NCI-H510A treated with DMSO at 0.1 percent for 48 hours (cell line): ENCODE measurements at regions not wholly inside any gene's neighbourhood (a gene's known extent, or its start where the extent isn't known, plus 50 kb on each side); places are given as distances from the start of the nearest gene placed in this dataset.

Experiments used
- DNase-seq: peaks from one replicate; lab custom pipeline; 2025; lab: John Stamatoyannopoulos, UW

DNA sequence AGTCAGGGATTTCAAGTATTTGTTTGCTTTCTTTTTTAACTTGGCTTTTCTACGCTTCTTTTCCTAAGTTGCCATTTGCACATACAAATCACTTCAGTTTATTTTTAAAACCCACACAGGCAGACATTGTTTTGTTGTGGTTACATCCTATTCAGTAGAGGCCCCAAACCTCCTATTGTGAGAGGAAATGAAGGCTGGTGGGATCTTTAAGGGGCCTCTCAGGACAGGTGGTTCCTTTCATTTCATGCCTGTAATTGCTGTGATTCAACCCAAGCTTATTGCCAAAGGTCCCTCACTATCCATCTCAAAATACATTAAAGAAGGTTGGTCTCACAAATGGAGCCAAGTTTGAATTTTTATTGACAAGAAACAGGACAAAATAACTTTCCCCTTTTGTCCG, 257.1 kb downstream of the ADAMTS20 start:
- no peak for DNase-seq

DNA sequence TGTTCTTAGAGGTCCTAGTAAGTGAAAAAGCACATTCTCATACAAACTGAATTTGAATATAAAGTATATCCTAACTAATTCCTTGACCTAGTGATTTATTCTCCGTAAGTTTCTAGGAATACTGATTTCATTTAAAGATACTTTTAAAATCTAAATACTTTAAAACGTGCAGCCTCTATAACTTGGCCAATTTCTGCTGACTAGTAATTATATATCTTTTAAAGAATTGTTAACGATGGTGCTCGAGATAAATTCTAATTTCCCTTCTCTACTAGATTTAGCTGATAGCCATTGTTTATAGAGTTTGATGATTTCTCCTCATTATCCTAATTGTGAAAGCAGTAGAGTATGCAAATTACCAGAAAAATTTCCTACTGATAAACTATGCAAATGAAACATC, 257.9 kb downstream of the ADAMTS20 start:
- no peak for DNase-seq

DNA sequence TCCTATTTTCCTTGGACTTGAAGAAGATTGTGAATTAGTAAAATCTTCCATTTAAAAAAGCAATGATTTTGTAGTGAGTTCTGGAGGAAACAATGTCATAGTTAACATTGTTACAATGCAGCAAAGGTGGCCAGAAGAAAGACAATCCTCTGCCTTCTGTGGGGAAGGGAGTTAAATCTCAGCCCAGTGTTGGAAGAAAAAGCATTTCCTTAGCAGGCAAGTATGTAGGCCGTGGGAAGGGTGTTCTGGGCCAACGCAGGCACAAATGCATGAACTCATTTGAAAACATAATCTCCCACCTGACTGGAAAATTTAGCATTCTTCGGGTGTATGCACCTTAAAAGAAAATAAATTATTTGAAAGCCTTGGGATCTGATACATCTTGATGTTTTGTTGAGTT, 258.6 kb downstream of the ADAMTS20 start:
- no peak for DNase-seq

DNA sequence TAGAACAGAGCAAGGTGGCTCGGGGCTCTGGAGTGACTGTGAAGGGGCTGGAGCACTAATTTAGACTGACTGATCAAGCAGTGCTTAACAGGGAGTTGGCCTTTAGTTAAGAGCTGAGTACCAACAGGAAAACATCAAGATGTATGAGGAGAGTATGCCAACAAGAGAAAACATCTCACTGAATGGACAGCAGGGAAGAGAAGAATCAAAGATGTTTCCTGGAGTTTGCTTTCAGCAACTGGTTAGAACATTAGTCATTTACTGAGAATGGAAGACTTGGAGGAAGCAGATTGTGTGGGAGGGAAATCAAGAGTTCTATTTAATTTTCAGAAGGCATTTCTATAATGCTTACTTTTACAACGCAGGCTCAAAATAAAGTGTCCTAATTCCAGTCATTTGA, 259.3 kb downstream of the ADAMTS20 start:
- DNase-seq, result no peak

DNA sequence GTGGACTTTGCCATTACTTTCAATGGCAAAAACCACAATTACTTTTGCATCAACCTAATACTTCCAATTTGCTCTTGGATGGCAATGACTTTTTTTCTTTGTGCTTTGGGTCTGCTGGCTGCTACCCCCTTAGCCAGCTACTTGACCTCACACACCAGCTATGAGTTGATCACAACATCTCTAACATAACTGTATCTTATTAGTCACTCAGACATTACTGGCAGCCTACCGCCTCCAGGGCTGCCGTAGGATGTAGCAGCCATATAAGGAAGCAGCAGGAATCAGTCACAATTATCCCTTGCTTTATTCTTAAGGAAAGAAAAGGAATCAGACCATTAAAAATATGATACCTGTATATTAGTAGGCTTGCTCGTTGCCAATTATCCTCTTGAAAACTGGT, 260.5 kb downstream of the ADAMTS20 start:
- DNase-seq, result no peak

DNA sequence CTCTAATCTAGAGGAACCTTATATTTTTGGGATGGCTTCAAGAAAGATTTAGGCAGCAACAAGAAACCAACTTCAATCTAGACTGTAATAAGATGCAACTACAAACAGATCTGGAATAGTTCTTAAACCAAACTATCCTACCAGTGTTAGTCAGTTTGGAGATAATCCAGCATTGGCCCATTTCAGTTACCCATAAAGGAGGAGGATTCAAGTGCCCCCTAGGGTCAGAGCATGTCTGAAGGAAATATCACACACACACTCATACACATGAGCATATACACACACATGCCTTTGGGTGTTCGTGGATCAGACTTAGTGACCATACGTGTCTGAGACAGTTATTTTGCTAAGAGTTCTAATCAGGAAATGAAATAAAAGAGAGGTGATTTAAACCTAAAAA, 261.2 kb downstream of the ADAMTS20 start:
- DNase-seq, result no peak

DNA sequence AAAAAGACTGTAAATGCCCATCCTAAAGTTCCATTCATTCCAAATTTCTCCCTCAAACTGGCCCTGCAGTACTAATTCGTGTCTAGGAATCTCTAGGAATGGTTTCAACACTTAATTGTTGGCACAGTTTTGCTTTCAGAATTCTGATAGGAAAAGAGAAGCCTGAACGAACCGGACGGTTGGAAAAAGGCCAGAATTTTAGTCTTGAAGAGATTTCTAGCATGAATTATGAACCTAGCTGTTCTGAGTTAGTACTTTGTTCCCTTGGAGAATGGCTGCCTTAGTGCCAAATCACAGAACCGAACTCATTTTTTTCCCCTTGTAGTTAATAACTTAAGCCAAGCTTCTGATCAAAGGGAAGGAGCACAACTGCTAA, 262.6 kb downstream of the ADAMTS20 start:
- no peak for DNase-seq

DNA sequence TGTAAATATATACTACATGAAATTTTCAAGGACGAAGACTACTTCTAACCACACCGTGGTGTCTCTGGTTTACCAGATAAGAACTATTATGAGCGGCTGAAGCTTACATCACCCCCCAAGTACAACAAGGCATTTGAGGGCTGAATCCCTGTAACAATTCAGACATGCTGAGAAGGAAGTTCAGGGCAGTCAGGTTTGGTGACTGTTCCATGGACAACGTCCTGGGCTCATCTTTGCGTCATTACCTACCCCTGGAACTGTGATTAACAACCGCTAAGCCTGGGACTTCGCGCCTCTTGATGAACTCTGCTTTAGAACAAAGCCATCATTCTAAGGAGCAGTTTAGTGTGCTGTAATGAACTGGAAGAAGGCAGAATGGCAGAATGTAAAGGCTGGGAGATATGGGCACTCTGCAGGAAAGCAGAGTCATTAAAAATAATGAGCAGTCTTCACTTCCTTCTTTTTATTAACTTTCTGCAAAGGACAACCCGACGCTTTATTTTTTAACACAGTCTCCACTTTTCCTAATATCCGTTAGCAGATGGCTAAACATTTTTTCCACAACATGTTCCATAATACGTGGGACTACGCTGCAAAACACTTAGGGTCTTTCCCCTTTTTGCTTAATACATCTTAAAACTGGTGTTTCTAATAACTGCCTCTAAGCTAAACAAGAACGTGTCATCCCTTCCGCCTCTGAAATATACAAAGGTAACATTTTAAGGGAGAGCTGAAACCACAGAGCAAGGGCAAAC, 263.2 kb downstream of the ADAMTS20 start:
- no peak for DNase-seq

DNA sequence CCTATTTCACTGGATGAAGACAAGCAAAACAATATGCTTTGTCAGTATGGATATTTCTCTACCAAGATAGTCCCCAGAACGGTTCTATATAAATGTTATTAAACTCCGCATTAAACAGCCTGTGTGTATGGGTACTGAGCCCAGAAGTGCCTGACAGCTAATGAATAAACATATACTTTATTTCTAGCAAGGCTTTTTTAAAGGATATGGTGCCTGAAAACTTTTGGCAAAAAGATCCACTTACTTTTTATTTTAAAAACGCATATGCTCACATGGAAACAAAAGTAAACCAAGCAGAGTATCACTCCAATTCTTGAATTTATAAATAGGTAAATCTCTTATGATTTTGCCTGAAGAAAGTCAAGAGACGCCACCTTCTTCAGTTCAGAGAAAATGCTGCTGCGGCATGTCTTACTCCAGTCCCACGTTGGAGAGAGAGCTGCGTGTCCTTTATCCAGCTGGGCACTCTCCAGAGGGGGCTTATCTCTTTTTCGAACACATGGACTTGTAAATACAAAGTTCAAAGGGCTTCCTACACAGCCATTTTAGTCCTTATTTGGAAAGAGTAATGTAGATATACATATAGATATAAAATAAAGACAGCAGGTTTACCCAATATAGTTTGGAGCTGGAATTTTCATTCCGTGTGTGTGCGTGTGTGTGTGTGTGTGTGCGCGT, 264.2 kb downstream of the ADAMTS20 start:
- DNase-seq, result no peak

DNA sequence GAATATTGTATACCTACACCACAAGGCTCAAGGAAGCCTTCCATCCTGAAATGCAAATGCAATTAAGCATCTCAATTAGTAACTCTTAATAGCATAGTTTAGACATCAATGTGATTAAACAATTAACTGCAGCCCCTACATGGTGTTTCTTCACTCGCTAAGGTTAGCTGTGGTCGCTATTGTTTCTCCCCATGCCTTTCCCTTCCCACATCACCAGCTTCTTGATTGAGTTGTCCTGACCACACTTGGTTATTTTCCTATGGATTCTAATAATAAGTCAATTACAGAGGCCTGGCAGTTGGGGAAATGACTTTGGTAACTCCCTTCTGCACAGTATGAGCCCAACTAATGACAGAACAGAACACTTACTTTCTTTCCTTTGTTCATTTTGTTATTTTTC, 265.0 kb downstream of the ADAMTS20 start:
- no peak for DNase-seq

DNA sequence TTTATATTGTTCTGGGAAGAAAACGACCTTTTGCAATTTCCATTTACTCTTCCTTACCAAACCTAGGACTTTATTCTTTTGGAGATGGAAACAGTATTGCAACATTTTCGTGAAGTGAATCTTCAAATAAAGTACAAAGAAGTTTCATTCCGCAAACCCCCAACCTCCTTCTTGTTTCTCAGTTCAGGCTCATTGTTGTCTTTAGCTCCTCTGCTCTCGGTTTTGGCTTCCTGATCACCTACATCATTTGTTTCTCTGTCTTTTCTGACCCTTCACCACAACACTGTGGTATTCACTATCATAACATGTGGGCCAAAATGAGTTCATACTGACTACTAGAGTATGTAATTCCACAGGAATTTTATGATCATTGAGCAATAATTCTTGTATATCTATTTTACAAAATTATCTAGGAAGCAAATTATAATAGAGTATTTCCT, 266.8 kb downstream of the ADAMTS20 start:
- DNase-seq, result no peak

DNA sequence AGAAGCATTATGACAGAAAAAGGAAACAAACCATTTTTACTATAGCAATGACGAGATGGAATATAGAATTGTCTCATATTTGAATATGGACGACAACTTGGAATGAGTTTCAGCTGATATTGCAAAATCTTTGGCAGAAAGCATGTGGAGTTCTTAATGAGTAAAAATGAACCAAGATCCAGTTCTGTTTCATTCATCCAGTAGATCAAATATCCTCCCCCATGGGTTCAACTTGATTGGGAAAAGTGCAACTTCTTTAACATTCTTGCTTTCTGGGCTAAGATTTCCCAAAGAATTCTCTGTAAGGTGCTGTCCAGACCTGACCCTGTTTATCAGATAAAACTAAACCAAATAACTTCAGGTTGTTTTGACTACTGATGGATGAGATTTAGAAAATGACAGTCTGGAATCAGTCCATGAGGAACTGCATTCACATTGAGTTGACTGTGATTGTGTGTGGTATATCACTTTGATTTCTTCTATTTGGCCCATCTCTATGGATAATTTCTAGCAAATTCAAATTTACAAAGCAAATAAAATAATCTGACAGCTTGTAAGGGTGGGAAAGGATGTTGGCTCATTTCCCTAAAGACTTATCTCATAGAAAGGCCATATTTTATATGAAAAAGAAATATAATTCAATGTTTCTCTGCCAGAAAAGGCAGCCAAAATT, 267.4 kb downstream of the ADAMTS20 start:
- no peak for DNase-seq

DNA sequence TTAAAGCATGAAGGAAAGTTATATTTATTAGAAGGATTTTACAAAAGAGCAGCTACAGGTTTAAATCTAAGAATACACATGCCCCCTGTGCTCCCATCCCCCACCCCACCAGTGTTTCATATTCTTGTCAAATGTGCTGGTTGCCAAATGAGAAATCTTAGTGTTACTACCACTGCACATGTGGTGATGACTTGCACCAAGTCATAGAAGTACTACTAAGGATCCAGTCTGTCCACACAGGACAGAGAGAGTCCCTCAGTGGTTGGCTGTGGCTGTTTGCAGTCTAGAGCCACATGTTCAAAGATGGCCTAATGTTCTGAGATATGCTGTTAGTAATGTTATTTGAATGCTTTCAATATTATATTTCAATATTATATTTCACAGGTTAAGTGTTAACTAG, 268.8 kb downstream of the ADAMTS20 start:
- no peak for DNase-seq

DNA sequence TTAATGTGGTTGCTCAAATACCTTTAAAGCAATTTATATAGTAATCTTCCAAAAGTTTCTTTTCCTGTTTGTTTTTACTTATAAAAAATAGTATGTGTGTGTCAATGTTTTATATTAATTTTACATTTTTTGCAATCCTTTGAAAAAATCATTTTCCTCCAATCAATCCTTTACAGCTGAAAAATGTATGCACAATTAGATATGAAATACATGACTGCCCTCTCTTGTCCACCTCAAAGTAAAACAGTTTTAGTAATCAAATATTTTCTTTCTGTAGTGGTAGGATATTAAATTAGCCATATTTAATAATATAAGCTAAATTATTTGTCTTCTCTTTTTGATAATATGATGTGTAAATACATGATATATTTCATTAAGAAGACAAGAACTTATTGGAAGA, 269.9 kb downstream of the ADAMTS20 start:
- no peak for DNase-seq

DNA sequence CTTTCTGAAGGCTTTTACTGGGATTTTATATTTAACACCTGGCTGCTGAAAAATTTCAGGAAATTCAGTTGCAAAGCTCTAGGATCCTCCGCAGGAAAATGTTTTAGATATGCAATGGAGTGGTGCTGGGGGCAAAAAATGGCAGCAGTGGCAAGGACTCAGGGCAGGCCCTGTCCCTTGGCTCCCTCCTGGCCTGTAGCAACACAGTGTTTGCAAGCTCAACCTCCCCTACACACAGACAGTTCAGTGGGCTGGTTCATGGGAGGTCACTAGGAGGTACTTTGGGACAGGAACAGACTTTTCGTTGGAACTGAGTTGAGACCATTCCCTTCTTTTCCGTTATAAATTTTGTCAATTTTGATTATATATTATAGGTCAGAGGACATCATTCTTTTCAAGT, 270.4 kb downstream of the ADAMTS20 start:
- DNase-seq, result no peak

DNA sequence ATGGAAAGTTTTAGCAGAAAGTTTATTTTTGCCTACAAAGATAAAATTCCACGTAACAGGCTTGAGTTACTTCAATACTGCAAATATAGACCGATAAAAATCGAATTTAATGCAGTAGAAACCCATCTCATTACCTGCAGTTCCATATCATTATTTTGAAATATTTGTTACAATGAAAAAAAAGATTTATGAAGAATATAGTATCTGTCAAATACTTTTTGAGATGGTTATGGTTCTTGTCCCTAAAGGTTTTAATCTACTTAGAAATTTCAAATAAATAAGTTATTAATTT, 273.5 kb downstream of the ADAMTS20 start:
- no peak for DNase-seq

DNA sequence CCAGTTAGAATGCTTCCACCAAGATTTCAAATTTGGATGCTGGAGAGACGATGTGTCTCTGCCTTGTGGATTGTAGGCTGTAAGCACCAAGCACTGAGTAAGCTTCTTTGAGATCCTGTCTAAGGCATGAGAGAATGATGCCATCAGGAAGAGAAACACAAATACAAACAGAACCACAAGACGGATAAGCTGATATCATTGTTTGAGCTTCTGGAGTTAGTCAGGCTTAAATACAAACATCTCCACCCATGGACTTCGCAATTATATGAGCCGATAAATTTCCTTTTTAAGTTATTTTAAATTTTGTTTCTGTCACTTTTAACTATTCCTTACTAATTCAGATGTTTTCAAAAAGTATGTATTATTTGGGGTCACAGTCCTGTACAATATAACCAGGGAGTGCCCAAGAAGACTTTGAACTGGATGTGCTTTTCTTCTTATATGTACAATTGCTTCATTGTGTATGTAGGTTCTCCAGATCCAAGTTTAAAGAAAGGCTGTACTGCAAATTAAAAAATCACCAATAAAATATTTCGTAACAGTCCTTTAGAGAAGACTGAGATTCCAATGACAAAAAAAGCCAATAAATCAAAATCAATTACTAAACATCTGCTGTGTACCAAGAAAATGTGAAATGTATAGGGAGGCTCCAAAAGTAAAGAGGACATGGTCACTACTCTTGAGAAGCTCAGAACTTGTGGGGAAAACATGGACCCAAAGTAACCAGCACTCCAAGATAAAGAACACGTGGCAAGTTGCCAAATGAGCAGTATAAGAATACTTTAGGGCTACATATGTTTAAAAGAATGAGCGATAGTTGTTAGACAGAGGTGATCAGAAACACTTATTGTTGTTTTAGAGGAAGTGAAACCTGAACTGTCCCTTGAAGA, 274.1 kb downstream of the ADAMTS20 start:
- no peak for DNase-seq

DNA sequence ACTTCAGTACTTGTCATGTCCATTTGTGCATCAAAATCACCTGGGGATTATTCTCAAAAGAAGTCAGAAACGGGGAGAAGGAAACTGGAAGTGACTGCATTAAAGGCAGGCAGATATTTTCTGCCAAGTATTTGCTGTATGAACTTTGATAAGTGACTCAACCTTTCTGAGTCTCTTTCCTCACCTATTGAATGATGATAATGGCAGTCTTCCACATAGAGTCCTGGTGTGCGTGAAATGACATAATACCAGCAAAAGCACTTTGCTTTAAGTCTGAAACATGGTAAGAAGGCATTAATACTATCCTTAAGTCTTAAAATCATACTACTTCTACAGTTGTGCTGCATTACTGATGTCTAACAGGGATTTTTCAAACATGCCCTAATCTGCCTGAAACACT, 278.5 kb downstream of the ADAMTS20 start:
- DNase-seq, result no peak

DNA sequence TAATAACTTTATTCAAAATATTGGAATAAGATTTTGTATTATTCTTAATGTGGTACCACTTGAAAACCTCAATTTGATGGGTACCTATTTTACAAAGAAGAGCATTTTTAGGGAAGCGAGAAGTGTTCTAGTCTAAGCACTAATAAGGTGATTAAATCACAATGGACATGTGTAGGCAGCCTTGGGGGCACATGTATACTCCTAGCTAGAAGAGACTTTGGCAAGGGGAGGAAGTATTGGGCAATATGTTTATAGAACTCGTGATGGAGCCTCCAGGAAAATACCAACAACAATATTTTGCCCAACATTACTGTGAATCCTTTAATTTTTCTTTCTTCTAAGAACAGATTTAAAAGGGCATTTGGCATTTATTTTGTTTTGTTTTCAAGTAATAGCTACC, 280.3 kb downstream of the ADAMTS20 start:
- no peak for DNase-seq

DNA sequence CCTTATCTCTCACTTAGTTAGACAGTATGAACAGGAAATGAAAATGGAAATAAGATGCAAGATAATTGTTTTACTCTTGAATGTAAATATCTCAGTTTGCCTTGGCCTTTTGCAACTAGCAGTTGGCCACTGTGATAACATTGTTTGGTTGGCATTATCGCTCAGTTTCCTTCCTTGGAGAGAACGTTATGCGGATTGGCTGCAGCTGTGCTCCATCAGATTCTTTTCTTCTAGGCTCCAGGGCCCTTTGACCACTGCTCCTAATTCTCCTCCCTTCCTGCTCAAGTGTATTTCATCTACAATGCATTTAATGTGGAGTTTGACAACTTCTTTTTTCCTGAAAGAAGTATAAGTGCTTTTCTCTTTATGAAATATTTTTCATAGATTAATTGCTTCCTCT, 284.2 kb downstream of the ADAMTS20 start:
- no peak for DNase-seq

DNA sequence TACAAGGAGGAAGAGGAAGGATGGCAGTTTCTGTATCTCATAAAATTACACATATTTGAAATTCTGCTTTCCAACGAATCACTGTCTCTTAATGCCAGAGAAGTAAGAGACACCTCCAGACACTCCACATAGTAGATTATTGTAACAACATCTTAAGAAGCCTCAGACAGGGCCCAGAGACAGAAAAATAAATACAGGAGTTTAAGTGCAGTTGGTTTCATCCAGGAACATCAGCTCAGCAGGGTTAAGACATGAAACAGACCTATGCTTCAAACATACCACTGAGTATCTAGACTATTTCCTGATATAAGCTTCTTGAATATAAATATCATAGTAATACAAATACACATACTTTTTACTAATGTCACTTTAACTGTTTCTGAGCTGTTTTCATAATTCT, 290.3 kb downstream of the ADAMTS20 start:
- no peak for DNase-seq

DNA sequence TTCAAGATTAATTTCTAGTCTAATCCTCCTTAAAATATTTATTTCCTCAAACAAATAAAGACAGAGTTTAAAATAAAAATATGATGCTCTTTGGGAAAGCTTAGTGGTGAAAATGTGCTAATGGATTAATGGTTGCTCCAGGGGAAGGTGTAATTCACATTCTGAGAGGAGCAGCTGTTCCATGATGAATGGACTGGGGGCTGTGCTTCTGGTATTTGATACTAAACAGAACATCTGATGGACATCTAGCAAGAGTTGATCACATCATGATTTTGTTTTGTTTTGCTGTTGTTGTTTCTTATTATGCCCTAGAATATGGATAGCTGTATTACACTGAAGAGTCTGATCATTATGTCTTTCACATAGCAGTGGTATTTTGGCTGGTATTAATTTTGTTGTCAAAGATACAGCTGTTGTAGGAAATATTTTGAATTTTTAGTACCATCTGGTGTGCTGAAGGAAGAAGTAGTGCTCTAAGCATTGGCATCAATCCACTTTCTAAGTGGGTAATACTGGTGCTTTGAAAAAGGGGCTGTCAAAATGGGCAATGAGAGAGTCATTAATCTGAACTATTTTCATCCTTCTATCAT, 296.4 kb downstream of the ADAMTS20 start:
- no peak for DNase-seq
